Hippocampal formation (tissue), 2 donors: ENCODE measurements at regions not wholly inside any gene's neighbourhood (a gene's known extent, or its start where the extent isn't known, plus 50 kb on each side); places are given as distances from the start of the nearest gene placed in this dataset.
"Not testable (repeated sequence)": the region's sequence is repeated elsewhere in the genome, so short reads cannot be mapped to it uniquely, and the experiment has no call there.

Experiments used
- DNase-seq, 2 donors: peaks; one replicate each; lab custom pipeline; 2025; lab: John Stamatoyannopoulos, UW

- DNase-seq: no peak
Measured at GRCh38 chr5:101505891-101506570, 602.9 kb upstream of the ST8SIA4 start.

- DNase-seq: no peak
Measured at GRCh38 chr5:101482931-101483330, 579.8 kb upstream of the ST8SIA4 start.

GRCh38 chr5:101473483-101473882, 570.4 kb upstream of the ST8SIA4 start:
- DNase-seq: no peak

GRCh38 chr5:101461455-101461854, 558.4 kb upstream of the ST8SIA4 start:
- no peak for DNase-seq

- no peak for DNase-seq
Measured at GRCh38 chr5:101458587-101458986, 555.5 kb upstream of the ST8SIA4 start.

GRCh38 chr5:101455851-101456250, 552.8 kb upstream of the ST8SIA4 start:
- DNase-seq: no peak

- DNase-seq: no peak
Measured at GRCh38 chr5:101455048-101455447, 552.0 kb upstream of the ST8SIA4 start.

GRCh38 chr5:101442281-101442680, 539.2 kb upstream of the ST8SIA4 start:
- DNase-seq: not testable (repeated sequence)

GRCh38 chr5:101440173-101440572, 537.1 kb upstream of the ST8SIA4 start:
- DNase-seq: no peak

GRCh38 chr5:101437351-101437750, 534.3 kb upstream of the ST8SIA4 start:
- no peak for DNase-seq

- no peak for DNase-seq
Measured at GRCh38 chr5:101435768-101436167, 532.7 kb upstream of the ST8SIA4 start.

- DNase-seq: no peak
Measured at GRCh38 chr5:101431201-101431600, 528.1 kb upstream of the ST8SIA4 start.

- no peak for DNase-seq
Measured at GRCh38 chr5:101430551-101430950, 527.5 kb upstream of the ST8SIA4 start.

- no peak for DNase-seq
Measured at GRCh38 chr5:101429241-101429640, 526.2 kb upstream of the ST8SIA4 start.

GRCh38 chr5:101425339-101425859, 522.3 kb upstream of the ST8SIA4 start:
- no peak for DNase-seq

- DNase-seq: no peak
Measured at GRCh38 chr5:101424530-101425175, 521.6 kb upstream of the ST8SIA4 start.

GRCh38 chr5:101418713-101419118, 515.6 kb upstream of the ST8SIA4 start:
- no peak for DNase-seq

GRCh38 chr5:101404531-101404930, 501.4 kb upstream of the ST8SIA4 start:
- no peak for DNase-seq

GRCh38 chr5:101393795-101394450, 490.8 kb upstream of the ST8SIA4 start:
- no peak for DNase-seq

GRCh38 chr5:101390151-101390908, 487.2 kb upstream of the ST8SIA4 start:
- DNase-seq: peak in 1 of 2 donors; percentile 36

GRCh38 chr5:101385276-101385675, 482.2 kb upstream of the ST8SIA4 start:
- DNase-seq: no peak

- no peak for DNase-seq
Measured at GRCh38 chr5:101370181-101370580, 467.1 kb upstream of the ST8SIA4 start.
